Kidney capillary endothelial cell (primary cell): ENCODE measurements at regions not wholly inside any gene's neighbourhood (a gene's known extent, or its start where the extent isn't known, plus 50 kb on each side); places are given as distances from the start of the nearest gene placed in this dataset.

Experiments
- DNase-seq: peaks from one replicate; pipeline ENCODE4 v3.0.0-alpha.2; 2018; ENCODE audit warnings: low spot score

DNA sequence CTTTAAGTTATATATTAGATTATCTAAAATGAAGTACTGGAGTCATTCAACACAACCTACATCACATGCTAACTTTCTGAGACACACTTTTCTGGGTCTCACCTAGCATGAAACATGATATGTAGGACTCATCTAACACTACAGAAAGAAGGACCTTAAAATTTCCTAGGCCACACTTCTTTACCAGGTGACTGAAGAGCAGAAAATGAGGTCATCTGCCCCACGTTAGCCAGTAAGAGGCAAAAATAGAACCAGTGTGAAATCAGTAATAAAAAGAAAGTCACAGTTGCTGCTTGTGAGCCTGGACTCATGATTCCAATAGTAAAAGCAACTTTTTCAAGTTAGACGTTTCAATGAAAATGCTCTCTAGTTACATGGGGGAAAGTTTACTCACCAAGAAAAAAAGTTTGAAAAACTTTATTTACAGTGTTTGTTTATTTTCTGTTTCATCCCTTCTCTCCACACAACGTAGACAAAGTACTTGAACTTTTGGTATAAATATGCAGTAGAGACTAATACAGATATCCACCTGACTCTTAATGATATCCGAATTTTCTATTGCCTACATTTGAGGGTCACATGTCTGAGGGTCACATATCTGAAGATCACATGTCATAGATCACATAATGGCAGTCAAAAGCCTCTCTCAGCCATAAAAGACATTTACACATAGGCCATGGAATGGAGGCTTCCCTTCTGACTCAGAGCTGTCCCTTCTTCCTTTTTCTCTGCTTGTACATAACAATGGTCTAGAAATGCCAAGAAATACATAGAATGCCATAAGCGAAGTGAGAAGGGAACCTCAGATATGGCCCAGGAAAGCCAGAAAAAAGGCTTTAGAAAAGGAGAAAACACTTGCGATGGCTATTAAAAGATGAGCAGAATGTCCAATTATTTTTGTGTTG lies 362.9 kb downstream of the ZEB2 start:
- no peak for DNase-seq

DNA sequence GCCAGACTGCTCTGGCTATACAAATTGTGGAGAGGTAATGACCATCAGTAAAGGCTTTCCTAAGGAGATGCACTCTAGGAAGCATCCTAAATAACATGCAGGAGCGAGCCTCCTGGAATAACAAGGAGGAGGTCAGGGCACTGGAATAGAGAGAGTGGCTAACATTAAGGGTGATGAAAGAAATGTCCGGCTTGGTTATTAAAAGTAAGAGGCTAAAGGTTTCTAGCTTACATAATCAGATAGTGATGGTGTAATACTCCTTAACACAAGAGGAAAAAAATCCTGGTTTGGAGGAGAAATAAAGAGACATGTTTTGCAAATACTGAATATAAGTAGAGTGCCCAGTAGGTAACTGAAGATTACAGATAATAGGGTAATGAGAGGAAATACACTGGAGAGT lies 365.7 kb downstream of the ZEB2 start:
- DNase-seq, result no peak

DNA sequence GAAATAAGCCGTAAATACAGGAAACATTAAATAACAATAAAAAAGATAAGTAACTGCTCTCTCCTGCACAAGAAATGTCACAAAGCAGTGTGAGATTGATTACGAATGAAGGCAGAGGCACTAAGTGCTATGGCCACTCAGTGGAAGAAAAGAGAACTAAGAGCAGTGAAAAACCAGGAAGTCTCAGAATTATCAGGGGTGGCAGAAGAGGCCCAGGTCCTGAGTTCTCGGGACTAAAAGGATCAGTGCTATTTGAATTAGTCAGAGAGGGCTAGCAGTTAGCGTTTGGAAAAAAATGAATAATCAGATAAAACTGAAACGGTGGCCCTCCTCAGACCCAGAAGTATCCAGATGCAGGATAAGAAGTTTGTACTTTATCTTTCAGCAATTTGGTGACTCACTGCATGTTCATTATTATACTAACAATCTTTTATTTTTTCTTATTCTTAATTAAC lies 367.1 kb downstream of the ZEB2 start:
- DNase-seq, result no peak

DNA sequence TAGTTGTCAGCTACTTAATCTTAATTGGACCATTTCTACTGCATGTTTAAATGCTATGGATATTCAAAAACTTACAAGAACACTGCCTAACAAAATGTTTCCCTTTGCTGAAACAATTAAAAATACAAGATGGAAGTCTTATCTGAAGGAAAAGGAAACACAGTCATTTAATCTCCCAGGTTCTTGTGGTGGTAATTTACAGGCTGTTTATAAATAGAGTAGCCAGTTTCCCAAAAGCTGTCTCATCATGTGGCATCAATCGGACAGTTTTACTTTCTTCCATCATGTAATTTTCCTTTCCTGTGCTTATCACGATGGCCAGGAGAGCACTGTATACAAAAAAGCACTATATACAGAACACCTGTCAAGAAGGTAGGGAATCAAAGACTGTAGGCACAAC lies 368.1 kb downstream of the ZEB2 start:
- no peak for DNase-seq

DNA sequence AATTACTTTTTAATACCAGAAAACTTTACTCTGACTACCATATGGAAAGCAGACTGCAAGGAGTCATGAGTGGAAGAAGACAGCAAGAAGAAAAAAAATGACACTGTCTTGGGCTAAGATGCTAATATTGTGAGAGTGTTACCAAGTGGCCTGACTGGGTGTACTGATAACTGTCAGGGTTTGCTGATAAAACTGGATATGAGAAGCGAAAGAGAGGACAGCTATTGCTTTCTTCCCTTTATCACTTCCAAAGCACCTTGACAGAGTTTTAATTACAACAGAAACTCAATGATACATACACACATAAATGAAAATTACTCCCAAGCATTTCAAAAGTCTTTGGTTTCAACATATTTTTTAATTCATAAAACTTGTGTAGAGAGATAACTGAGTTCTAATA lies 368.5 kb downstream of the ZEB2 start:
- no peak for DNase-seq

DNA sequence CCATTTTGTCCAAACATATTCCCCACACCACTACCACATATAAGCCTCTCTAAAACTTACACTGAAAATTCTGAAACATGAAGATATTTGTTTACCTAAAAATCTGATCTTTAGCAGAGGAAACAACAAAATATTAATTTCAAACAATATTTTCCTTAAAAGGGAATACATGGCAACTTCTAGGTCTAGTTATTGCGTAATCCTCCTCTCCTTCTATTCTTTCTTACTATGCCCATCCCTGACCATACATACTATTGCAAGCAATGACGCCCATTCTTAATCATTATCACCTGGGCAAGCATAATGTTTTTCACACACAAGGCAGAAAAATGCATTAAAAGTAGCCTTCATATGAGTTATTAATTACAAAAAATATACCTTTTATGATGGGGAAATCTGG lies 372.6 kb downstream of the ZEB2 start:
- DNase-seq, result no peak

DNA sequence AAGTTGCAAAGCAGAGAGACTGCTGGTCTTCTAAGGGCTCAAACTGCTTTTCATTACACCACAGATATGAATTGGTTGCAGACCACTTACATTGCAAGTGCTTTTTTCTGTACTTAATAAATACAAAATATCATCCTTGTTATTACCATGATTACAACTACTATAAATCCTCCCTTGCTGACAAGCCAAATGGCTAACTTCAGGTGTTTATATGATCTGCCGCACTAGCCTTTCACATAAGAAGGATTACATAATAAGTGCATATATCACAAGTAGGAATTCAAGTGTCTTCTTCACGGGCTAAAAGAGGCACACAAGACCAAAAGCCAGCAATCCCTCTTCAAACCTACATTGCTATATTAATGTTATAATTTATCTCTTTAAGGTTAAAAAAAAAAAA lies 373.0 kb downstream of the ZEB2 start:
- no peak for DNase-seq

DNA sequence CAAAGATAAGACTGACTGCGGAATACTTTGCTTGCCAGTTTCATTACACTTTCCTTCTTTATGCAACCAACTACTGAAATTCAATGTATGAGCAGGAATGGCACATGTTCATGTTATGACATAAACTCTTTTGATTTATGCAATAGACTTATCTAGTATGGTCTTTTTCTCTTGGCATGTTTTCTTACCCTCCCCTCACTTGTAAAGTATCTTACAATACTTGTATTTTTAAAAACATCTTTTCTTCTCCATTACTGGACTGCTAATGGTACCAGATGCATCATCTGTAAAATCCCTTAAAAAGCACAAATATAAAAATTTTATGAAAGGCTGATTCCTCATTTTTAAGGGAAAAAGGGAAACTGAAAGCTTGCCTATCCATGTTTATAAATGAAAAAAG lies 373.8 kb downstream of the ZEB2 start:
- DNase-seq, result no peak

DNA sequence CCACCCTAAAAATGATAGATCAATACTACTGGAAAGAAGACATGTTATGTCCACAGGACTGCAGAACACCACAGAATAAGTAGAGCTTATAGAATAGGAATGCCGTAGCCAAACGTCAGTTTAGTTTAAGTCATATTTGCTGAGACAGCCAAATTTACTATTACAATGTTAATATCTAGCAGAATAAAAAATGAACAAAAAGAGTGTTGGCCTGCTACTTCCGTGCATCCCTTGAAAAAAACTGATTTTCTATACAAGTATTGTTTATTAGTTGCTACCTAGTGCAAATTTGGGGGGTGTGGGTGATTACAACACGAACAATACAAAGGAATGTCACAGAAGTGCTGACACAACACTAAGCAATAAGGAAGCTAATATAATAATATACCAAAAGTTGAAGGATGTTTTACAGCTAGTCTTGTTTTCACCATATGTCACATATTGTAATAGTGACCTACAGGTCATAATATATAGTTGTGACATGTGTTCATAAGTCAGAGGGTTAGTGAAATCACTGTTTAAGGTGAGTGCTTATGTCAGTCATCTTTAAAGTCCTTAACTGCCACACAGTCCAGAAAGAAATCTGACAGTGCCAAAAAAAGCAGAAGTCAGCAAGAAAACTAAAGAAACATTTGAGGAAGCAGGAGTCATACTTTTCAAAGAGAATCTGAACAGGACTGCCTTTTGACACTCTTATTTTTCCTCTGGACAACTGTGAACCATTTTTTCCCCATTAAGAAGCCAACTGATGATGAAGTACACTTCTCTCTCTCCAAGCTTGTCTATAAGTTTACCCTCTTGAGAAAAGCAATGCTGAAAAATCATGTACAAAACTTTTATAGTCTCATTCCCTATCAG lies 376.4 kb downstream of the ZEB2 start:
- DNase-seq, result no peak

DNA sequence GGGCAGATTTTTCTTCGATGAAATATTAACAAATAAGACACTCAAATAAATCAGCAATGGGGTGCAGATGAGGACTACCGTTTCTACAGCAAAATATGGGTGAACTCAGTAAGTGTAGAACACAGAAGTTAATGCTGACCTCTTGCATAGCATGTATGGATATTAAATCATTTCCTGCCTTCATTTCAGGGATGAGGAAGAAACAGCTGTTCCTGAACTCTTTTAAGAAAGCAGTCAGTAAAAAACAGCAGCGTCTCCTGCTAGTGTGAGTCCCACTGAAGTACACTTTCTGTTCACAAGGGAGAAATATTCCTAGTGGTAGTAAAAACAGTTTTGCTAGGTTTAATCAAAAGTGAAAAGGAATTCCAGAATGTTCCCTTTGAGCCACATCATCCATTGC lies 379.0 kb downstream of the ZEB2 start:
- no peak for DNase-seq

DNA sequence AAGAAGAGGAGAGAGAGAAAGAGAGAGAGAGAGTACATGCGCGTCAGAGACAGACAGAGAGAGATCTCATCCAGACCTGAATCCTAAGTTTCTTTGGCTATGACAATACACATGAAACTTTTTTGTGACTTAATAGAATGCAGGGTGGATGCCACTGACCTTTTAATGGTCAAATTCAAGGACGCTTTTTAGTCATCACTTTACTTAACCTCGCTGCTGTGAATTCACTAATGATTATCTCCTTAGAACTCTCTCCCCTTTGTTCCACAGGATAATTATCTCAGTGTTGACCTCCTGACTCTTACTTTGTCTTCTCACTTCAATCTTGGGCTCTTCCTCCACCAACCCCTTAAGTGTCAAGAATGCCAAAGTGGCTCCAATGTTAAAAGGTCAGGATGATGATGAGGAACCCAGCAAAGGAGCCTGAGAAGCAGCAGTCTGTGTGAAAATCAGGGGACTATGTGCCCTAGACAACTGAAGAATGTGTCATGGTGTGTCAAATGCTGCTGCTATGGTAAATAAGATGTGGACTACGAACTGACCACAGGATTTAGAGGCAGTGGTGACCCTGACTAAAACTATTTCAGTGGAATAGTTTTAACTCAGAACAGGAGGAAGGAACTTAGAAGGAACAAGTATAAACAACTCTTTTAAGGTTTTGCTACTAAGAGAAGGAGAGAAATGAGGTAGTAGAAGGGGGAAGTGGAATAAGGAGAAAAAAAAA lies 382.1 kb downstream of the ZEB2 start:
- DNase-seq, result no peak

DNA sequence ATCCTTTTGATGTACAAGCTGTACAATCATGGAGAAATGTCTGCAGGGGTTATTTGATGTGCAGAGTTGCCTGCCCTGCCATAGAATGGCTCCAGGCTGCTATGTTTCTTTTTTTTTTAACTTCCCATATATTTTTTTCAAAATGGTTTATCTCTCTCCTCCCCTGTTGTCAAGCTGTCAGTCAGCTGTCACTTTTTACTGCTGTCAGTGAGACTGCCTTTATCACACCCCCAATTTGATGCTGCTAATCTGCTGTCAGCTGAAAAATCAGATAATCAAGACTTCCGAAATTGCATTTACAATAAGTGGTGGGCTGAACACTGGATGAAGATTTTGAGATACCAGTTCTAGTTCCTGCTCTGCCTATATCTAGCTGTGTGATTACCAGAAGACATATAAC lies 382.6 kb downstream of the ZEB2 start:
- no peak for DNase-seq

DNA sequence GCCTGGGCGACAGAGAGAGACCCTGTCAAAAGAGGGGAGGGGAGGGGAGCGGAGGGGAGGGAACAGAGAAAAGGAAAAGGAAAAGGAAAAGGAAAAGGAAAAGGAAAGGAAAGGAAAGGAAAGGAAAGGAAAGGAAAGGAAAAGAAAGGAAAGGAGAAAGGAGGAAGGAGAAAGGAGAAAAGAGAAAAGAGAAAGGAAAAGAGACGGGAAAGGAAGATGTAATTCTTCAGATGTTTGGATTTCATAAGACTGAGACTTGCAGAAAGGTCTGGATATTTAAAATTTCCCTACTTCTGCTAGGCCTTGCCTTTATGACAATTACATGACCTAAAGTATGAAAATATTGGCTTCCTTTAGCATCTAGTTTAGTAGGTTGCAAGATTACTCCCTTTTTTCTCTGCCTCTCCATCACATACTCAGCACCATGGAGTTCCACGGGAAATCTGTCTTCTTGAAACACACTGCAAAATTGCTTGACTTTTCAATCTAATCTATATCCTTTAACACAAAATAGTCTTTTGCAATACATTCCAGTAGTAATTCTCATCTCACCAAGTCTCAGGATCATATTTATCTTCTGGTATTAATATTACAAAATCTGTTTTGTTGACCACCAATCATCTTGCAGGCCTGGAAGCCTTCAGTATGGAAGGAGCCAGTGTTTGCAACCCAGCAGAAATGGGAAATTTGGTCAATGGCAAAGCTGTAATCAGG lies 383.5 kb downstream of the ZEB2 start:
- no peak for DNase-seq

DNA sequence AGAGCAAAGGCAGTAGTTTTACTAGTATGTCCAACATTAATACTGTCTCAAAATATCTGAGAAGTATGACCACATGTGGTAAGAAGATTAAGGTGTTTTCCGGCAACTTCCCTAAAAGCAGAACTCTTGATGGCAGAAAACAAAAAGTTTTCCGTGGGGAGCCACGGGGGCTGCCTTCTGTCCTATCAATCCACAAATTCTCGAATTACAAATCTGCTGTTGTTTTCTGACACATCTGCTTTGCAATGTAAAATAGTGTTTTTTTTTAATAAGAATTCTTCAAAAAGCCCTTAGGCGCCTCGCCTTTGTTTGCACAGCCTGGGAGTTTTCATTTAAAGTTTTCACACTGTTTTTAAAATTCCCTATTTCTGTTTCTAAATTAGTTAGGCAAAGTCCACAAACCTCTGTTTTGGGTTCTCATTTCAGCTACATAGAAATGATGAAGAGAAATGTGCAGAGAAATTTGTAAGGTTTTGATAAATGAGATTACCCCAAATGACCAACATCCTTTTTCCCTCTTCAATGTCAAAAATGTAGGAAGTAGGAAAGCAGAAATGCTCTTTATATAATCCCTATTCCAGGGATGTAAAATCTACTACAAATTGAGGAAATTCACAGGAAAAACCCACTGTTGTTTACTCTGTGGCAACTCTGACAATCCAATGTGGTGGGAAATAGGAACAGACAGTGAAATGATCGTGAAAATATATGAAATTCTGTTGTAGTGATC lies 385.8 kb downstream of the ZEB2 start:
- DNase-seq, result no peak

DNA sequence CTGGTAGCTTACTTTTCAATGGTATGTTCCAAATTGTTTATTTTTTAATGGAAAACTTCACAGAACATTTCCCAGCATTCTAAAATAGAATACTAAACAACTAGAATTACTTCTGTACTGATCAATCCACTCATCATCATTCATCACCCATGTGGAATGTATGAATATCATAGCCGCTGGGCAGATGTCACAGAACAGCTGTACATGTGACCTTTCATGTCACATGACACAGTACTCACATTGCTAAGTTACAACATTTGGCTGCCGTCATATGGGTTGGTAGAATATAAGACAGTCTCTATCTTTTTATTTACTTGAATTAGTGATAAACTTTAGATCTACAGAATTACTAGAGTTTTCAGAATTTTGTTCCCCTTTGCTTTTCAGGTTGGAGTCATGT lies 387.6 kb downstream of the ZEB2 start:
- no peak for DNase-seq

DNA sequence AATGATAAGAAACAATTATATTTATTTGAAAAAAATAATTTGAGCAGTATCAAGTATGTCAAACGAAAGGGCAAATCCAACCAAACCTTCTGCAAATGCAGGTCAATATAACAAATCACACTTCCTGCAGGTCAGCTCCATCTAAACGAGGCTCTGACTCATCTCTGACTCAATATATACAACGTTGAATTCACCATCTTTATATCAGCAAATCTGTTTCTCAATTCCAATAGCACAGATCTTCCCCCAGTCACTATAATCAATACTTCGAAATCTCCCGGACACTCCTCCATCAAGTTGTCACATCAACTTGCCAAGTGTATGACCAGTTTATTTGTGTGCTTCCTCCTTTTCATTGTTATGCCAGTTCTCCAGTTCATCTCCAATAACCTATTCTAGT lies 388.9 kb downstream of the ZEB2 start:
- DNase-seq, result peak; percentile 23

DNA sequence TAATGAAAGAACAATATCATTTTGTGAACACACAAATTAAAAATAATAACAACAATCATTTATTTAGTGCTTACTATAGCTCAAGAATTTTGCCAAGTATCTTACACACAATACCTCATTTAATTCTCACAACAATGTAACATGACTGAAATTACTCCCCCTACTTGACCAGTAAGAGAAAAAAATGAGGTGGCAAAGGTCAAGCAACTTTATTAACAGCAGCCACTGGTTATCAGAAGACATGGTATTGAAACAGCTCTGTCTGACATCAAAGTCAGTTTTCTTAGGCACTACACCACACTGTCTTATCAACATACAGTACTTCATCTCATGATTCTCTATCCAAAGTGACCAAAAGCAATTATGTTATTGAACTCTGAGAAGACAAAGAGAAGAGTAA lies 389.4 kb downstream of the ZEB2 start:
- DNase-seq, result no peak

DNA sequence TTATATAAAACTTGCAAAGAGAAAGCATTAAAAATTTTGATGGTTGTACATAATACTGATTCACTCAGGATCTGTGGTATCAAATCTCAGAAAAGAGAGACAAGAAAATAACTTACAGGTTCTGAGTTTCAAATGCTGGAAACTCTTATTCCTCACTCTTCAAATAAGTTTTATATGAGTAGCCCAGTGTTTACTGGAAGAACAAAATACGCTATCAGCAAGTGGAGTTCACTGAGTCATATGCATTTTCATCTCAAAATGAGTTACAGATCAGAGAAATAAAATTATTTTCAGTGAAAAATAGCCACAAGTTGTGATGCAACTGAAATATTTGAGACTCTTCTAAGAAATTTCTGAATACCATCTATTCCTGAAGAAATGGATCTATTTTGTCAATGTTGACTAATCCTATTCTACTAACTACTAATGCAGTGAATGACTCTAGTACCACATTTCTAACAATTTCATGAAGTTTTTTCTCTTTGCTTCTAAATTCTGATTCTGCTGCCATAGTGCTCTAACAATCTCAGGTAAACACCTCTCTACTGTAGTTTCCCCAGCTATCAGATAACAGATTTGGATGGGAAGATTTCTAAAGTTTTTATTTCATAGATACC lies 391.7 kb downstream of the ZEB2 start:
- DNase-seq, result no peak

DNA sequence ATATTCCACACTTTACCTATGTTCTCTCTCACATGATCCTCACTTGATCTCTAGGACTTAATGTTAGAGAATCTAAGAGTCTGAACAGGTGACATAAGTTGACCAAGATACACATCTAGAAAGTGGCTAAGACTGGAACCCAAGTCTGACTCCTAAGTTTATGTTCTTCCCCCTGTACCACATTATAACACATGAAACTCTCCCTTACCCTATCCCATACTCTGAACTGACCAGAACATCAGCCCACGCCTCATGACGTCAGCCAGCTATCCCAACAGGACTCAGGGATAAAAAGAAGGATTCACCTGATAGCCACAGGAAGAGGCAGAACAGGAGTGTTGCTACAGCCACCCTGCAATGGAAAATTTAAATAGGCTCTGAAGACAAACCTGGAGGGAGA lies 392.2 kb downstream of the ZEB2 start:
- DNase-seq, result no peak

DNA sequence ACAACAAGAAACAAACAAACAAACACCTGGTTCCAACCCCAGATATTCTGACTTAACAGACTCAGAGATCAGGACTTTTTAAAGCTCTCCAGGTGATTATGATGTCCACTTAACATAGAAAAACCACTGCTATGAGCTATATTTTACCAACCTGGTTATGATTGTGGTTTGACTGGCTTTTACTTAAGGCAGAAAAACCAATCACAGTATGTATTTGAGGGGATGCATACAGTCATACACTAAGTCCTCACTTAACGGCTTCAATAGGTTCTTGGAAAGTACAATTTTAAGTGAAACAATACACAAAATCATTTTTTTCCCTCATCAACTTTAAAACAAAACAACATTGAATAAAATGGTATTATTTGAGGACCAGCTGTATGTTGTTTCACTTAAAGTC lies 393.6 kb downstream of the ZEB2 start:
- no peak for DNase-seq

DNA sequence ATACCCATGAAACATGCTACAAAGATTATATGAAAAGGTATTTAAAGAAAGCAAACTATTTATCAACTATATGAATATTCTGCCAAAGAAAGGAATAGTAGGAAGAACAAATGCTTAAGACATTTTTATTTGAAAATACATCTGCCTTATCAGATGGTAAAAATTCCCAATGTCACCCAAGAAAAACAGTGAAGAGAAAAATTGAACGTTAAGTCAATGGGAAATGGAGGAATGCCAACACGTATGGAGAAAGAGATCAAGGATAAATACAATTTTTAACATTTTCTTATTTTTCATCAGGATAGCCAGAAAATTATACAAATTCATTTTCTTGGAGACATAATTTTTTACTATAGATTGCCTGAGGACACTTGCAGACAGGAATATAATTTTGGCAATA lies 394.2 kb downstream of the ZEB2 start:
- no peak for DNase-seq
